ENCODE measurements at regions not wholly inside any gene's neighbourhood (a gene's known extent, or its start where the extent isn't known, plus 50 kb on each side); places are given as distances from the start of the nearest gene placed in this dataset.

DNA sequence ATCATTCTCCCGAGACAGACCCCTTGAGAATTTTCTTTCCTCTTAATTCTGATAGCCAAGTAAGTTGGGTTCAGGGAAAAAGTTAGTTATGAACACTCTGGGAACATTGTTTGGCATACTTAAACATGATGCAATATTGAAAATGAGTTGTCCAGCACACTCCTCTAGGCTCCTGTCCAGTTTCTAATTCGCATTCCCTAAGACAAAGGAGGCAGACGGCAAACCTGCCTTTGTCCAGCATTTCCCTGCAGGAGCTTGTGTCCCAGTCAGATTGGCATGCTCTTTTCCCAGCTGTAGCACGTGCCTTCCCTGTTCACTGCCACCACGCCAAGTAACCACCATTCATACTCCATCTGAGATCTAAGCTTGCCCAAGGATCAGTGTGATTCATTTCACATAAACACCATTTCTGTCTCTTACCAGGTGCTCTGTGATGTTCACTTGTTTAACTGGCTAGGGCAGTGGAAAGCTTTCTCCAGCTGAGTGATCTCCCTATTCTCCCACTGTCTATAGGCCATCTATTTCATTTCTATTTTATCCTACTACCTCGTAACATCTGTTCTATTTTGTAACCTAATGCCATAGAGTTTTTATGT is 150.0 kb upstream of the EPB41L3 start:
- no peak overlapping the region for H3K4me3 Mint-ChIP-seq
- peaks cover 8% of the 10 kb centered on the region for H3K27me3 Mint-ChIP-seq
- H3K4me1 Mint-ChIP-seq: no peaks in the 10 kb centered on the region
- peaks cover 5% of the 10 kb centered on the region for H3K9me3 Mint-ChIP-seq
- no peak overlapping the region for H3K27ac Mint-ChIP-seq
- H3K36me3 Mint-ChIP-seq: no peaks in the 10 kb centered on the region

GRCh38 chr18:5678779-5679406 is 135.1 kb upstream of the EPB41L3 start:
- Mint-ChIP-seq H3K27ac (no peak overlapping the region), H3K9me3 (no peaks in the 10 kb centered on the region), H3K4me1 (no peaks in the 10 kb centered on the region), H3K4me3 (no peak overlapping the region), H3K27me3 (peaks cover 3% of the 10 kb centered on the region), H3K36me3 (no peaks in the 10 kb centered on the region)

DNA sequence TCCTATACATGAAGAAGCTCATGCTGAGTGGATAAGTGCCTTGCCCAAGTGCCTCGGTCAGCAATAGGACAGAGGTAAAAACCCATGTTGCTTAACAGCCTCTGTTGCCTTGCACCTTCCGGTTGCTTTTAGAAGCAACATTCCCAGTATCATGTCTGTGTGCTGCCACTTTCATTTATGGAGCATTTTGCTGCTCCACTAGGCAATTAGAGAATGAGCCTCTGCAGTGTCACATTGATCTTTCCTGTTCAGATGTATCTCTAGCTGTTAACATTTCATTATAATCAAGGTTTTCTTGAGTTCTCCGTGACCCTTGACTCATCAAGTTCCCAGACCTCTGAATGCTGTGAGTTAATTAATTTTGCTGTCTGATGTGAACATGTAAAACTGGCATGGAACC is 134.5 kb upstream of the EPB41L3 start:
- Mint-ChIP-seq H3K4me1 (no peaks in the 10 kb centered on the region), H3K36me3 (no peaks in the 10 kb centered on the region), H3K4me3 (no peak overlapping the region), H3K9me3 (no peaks in the 10 kb centered on the region), H3K27me3 (peaks cover 3% of the 10 kb centered on the region), H3K27ac (no peak overlapping the region)

- Mint-ChIP-seq H3K4me1 (no peaks in the 10 kb centered on the region), H3K9me3 (no peaks in the 10 kb centered on the region), H3K27me3 (peaks cover 3% of the 10 kb centered on the region), H3K36me3 (no peaks in the 10 kb centered on the region), H3K4me3 (no peak overlapping the region), H3K27ac (no peak overlapping the region)
Measured at GRCh38 chr18:5673616-5674015, 129.8 kb upstream of the EPB41L3 start.

GRCh38 chr18:5669585-5669984 is 125.8 kb upstream of the EPB41L3 start:
- Mint-ChIP-seq H3K36me3 (no peaks in the 10 kb centered on the region), H3K9me3 (no peaks in the 10 kb centered on the region), H3K4me1 (no peaks in the 10 kb centered on the region), H3K27ac (no peak overlapping the region), H3K27me3 (no peaks in the 10 kb centered on the region), H3K4me3 (no peak overlapping the region)

DNA sequence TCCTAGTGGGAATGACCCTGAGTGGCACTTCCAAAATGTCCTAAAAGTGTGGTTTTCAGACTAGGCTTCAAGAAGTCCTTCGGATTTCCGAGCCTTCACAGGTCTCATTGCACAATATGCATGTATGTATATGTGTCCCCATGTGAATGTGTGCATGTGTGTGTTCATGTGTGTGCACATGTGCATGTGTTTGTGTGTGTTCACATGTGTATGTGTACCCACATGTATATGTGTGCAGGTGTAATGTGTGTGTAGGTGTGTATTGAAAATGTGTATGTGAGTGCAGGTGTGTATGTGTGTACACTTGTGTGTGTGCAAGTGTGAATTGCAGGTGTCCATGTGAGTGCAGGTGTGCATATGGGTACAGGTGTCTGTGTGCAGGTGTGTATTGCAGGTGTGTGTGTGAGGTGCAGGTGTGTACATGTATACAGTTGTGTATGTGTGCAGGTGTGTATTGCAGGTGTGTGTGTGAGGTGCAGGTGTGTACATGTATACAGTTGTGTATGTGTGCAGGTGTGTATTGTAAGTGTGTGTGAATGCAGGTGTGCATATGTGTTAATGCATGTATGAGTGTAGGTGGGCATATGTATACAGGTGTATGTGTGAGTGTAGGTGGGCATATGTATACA is 124.4 kb upstream of the EPB41L3 start:
- H3K9me3 Mint-ChIP-seq: peaks cover 4% of the 10 kb centered on the region
- H3K27me3 Mint-ChIP-seq: no peaks in the 10 kb centered on the region
- H3K4me1 Mint-ChIP-seq: no peaks in the 10 kb centered on the region
- H3K27ac Mint-ChIP-seq: no peak overlapping the region
- no peak overlapping the region for H3K4me3 Mint-ChIP-seq
- no peaks in the 10 kb centered on the region for H3K36me3 Mint-ChIP-seq

DNA sequence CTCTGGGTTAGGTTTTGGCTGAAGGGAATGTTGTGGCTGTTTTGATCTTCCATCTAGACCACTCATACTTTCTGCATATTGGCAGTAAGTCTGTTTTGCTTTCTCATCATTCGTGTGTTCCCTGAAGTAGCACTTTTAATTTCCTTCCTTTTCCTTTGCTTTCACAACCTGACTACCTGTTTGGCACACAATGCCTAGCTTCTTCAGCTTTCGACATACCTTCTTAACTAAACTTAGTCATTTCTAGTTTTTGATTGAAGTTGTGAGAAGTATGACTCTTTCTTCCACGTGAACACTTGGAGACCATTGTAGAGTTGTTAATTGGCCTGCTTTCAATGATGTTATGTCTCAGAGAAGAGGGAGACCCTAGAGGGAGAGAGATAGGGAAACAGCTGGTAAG is 123.6 kb upstream of the EPB41L3 start:
- Mint-ChIP-seq H3K27ac (no peak overlapping the region), H3K4me3 (no peak overlapping the region), H3K27me3 (no peaks in the 10 kb centered on the region), H3K36me3 (no peaks in the 10 kb centered on the region), H3K4me1 (no peaks in the 10 kb centered on the region), H3K9me3 (peaks cover 5% of the 10 kb centered on the region)

GRCh38 chr18:5662586-5663090 is 118.8 kb upstream of the EPB41L3 start:
- Mint-ChIP-seq H3K9me3 (peaks cover 5% of the 10 kb centered on the region), H3K4me1 (no peaks in the 10 kb centered on the region), H3K27me3 (peaks cover 2% of the 10 kb centered on the region), H3K27ac (no peak overlapping the region), H3K4me3 (no peak overlapping the region), H3K36me3 (no peaks in the 10 kb centered on the region)

DNA sequence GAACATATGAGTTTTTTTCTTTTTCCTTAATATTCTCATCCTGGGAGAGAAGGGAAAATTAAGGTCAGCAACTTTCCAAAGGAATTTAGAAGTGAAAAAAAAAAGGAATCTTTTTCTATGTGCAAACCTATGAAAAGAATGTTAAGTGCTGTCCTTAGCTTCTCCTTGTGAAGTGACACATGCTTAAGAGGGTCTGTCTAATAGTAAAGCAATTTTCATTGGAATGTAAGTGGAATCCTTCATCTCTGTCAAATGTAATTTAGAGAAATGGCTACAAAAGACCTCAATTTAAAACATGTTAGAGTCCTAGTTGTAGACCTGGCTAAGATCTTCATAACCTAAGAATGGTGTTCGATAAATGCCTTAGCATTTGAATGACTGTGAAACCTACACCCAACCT is 117.4 kb upstream of the EPB41L3 start:
- Mint-ChIP-seq H3K36me3 (no peaks in the 10 kb centered on the region), H3K27me3 (peaks cover 11% of the 10 kb centered on the region), H3K4me1 (no peaks in the 10 kb centered on the region), H3K9me3 (peaks cover 5% of the 10 kb centered on the region), H3K4me3 (no peak overlapping the region), H3K27ac (no peak overlapping the region)

DNA sequence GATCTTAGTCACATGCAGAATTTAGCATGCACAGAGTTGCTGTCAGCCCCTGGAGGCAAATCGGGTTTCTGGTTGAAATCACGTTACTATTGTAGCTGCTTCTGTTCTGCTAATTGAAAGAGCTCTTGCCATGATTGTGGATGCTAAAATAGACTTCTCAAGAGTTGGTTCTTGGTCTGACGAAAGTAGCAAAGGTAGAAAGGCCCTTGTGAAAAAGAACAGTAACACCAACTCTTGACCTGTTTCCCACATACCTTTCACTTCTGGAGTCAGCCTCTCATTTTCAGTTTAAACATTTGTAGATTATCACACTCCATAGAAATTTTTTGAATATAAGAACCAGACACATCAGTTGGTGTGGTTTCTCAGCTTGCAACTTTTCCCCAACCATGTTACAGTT is 110.0 kb upstream of the EPB41L3 start:
- Mint-ChIP-seq H3K27ac (no peak overlapping the region), H3K9me3 (no peaks in the 10 kb centered on the region), H3K36me3 (no peaks in the 10 kb centered on the region), H3K27me3 (peaks cover 9% of the 10 kb centered on the region), H3K4me1 (no peaks in the 10 kb centered on the region), H3K4me3 (no peak overlapping the region)

DNA sequence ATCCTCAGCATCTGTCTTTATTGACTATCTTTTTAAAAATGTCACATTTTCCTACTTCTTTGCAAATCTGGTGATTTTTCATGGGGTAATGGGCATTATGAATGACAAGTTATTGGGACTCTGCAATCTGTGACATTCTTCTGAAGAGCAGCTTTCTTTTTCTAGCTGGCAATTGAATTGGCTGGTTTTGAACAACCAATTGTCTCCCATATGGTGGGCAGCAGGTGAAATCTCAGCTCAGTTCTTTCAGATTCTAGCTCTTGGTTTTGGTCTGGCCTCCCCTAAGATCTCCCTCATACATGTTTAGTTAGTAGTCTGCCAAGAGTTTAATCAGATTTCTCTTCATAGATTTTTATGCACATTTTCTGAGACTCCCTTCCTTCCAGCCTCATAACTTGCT is 107.9 kb upstream of the EPB41L3 start:
- H3K4me1 Mint-ChIP-seq: no peaks in the 10 kb centered on the region
- no peak overlapping the region for H3K27ac Mint-ChIP-seq
- peaks cover 7% of the 10 kb centered on the region for H3K27me3 Mint-ChIP-seq
- no peak overlapping the region for H3K4me3 Mint-ChIP-seq
- H3K9me3 Mint-ChIP-seq: no peaks in the 10 kb centered on the region
- H3K36me3 Mint-ChIP-seq: no peaks in the 10 kb centered on the region

DNA sequence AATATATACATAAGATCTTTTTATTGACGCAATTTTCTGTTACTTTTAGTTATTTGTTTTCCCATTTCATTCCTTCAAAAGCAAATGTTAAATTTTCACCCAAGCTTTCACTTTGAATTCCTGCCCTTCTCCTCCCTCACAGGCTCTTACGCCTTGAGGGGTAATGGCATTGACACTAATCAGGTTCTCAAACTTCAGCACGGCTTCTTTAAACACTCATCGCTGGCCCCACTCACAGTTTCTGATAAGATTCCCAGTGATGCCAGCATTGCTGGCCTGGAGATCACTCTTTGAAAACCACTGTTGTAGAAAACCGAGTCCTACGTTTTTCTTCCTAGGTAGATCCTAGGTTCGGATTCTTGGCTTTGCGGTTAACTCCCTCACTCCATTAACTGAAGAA is 105.6 kb upstream of the EPB41L3 start:
- Mint-ChIP-seq H3K27me3 (peaks cover 9% of the 10 kb centered on the region), H3K9me3 (no peaks in the 10 kb centered on the region), H3K4me3 (no peak overlapping the region), H3K36me3 (no peaks in the 10 kb centered on the region), H3K4me1 (no peaks in the 10 kb centered on the region), H3K27ac (no peak overlapping the region)

DNA sequence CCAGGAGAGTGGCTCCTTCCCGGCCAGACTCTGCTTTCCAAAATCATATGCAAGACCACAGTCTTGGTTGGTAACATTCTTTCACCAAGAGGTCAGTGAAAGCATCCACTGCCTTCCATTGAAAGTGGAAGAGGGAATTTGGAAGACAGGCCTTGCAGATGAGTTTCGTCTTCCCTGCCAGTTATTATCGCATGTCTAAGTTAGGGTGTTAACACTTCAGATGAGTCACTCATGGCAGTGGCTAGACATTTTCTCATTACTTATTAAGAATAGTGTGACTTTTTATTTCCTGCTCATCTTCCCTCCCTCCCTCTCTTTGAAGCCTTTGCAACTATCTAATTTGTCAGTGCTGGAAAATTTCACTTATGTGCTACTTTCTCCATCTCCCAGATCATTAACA is 102.9 kb upstream of the EPB41L3 start:
- no peak overlapping the region for H3K27ac Mint-ChIP-seq
- H3K27me3 Mint-ChIP-seq: peaks cover 15% of the 10 kb centered on the region
- H3K36me3 Mint-ChIP-seq: no peaks in the 10 kb centered on the region
- no peaks in the 10 kb centered on the region for H3K4me1 Mint-ChIP-seq
- no peak overlapping the region for H3K4me3 Mint-ChIP-seq
- no peaks in the 10 kb centered on the region for H3K9me3 Mint-ChIP-seq

GRCh38 chr18:5643288-5643687 is 99.5 kb upstream of the EPB41L3 start:
- no peak overlapping the region for H3K27ac Mint-ChIP-seq
- H3K36me3 Mint-ChIP-seq: no peaks in the 10 kb centered on the region
- no peak overlapping the region for H3K4me3 Mint-ChIP-seq

GRCh38 chr18:5640939-5641338 is 97.1 kb upstream of the EPB41L3 start:
- H3K4me3 Mint-ChIP-seq: no peak overlapping the region
- H3K27me3 Mint-ChIP-seq: peaks cover 17% of the 10 kb centered on the region
- H3K4me1 Mint-ChIP-seq: no peaks in the 10 kb centered on the region
- no peaks in the 10 kb centered on the region for H3K9me3 Mint-ChIP-seq
- no peaks in the 10 kb centered on the region for H3K36me3 Mint-ChIP-seq
- H3K27ac Mint-ChIP-seq: no peak overlapping the region

More at GRCh38 chr18:5643288-5643687, 99.5 kb upstream of the EPB41L3 start:
- peaks cover 15% of the 10 kb centered on the region for H3K27me3 Mint-ChIP-seq
- H3K4me1 Mint-ChIP-seq: no peaks in the 10 kb centered on the region
- no peaks in the 10 kb centered on the region for H3K9me3 Mint-ChIP-seq

DNA sequence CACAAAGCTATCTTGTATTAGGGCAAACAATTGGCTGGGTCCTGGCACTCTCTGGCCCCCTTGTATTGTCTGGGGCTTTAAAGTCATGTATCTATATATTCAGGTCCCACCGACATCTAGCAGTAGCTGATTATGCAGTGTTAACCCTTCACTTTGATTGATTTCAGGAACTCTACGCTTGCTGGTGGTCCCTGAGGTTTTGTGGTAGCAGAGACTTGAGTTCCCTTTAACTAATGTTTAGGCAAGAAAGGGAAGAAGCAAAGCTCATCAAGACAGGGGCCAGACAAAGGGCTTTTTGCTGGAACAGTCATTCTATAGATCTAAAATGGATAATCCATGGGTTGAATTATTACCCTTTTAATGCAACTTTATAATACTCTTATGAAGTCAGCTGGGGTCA is 95.3 kb upstream of the EPB41L3 start:
- Mint-ChIP-seq H3K27ac (no peak overlapping the region), H3K27me3 (peaks cover 12% of the 10 kb centered on the region), H3K4me1 (no peaks in the 10 kb centered on the region), H3K4me3 (no peak overlapping the region), H3K9me3 (no peaks in the 10 kb centered on the region), H3K36me3 (no peaks in the 10 kb centered on the region)
